Gastroesophageal sphincter (tissue), 4 donors: ENCODE measurements at regions not wholly inside any gene's neighbourhood (a gene's known extent, or its start where the extent isn't known, plus 50 kb on each side); places are given as distances from the start of the nearest gene placed in this dataset.
"Not testable (repeated sequence)": the region's sequence is repeated elsewhere in the genome, so short reads cannot be mapped to it uniquely, and the experiment has no call there.

Experiments used
- ATAC-seq: fragments of 150-250 bp; one replicate; pipeline ENCODE4 v1.9.1; 2016; ENCODE audit warnings: mild to moderate bottlenecking, moderate library complexity
- H3K27ac ChIP-seq, 4 donors: fragments of 200-600 bp; sonication (generic) in 3 of 4; 1 replicate in 3 of 4; 2 replicates in 1 of 4; pipeline ENCODE4 v1.5.1; 2016 to 2019
- H3K27me3 ChIP-seq: fragments of 200-600 bp; sonication (generic); one replicate; pipeline ENCODE4 v1.5.1; 2019
- H3K36me3 ChIP-seq, 2 donors: fragments of 200-600 bp; sonication (generic); one replicate each; pipeline ENCODE4 v1.5.1; 2019; ENCODE audit warnings: control low read depth in 1 of 2
- H3K4me1 ChIP-seq, 3 donors: fragments of 200-600 bp; sonication (generic); 1 replicate in 2 of 3; 2 replicates in 1 of 3; pipeline ENCODE4 v1.5.1; 2016 to 2019; ENCODE audit warnings: control low read depth in 2 of 3
- H3K4me3 ChIP-seq, 2 donors: fragments of 200-600 bp; sonication (generic); one replicate each; pipeline ENCODE4 v1.5.1; 2019; ENCODE audit warnings: mild to moderate bottlenecking in 1 of 2, moderate library complexity in 1 of 2
- H3K9me3 ChIP-seq, 3 donors: fragments of 200-600 bp; sonication (generic); one replicate each; pipeline ENCODE4 v1.5.1; 2017 to 2019; ENCODE audit warnings: control low read depth in 2 of 3
- CTCF ChIP-seq, 4 experiments: fragments of 200-600 bp in 2 of 4; fragments of 450-650 bp in 2 of 4; sonication (generic) in 1 of 4; IDR thresholded peaks; one replicate each; pipeline ENCODE4 v1.5.1; 2017 to 2019; ENCODE audit warnings: antibody characterized with exemption in 4 of 4, mild to moderate bottlenecking in 2 of 4, moderate library complexity in 2 of 4
- EP300 ChIP-seq: sonication (generic); formaldehyde crosslinking; IDR thresholded peaks from one replicate; pipeline ENCODE4 v1.6.1; 2017; ENCODE audit warnings: antibody characterized with exemption, mild to moderate bottlenecking
- POLR2A ChIP-seq, 2 donors: fragments of 450-650 bp; IDR thresholded peaks; one replicate each; pipeline ENCODE4 v1.6.1; 2017; ENCODE audit warnings: antibody characterized with exemption in 2 of 2, mild to moderate bottlenecking in 2 of 2, moderate library complexity in 1 of 2
- POLR2AphosphoS5 ChIP-seq: sonication (generic); formaldehyde crosslinking; IDR thresholded peaks from one replicate; pipeline ENCODE4 v1.6.1; 2017; ENCODE audit warnings: antibody characterized with exemption
- WGBS, 2 donors: methylation state at CpG; one replicate each; pipeline ENCODE4 v1.1.5; 2018; ENCODE audit warnings: low coverage in 1 of 2; 5-methylcytosine and 5-hydroxymethylcytosine counted together

GRCh38 chr6:99821164-99821563 lies 172.9 kb downstream of the MCHR2 start:
- TF ChIP-seq CTCF (IDR thresholded peaks at IDR 0.05) (no peak), EP300 (no peak), POLR2AphosphoS5 (no peak), POLR2A (IDR thresholded peaks at IDR 0.05) (no peak)
- 66 to 79% methylated on average over 4 to 5 of the region's 6 CpGs for WGBS, 2 donors
- Histone ChIP-seq H3K27ac (no peak overlapping the region), H3K36me3 (no peaks in the 10 kb centered on the region), H3K4me3 (no peak overlapping the region), H3K27me3 (peaks cover 28% of the 10 kb centered on the region), H3K4me1 (no peaks in the 10 kb centered on the region), H3K9me3 (no peaks in the 10 kb centered on the region)
- ATAC-seq: no peak

GRCh38 chr6:99822741-99823512 lies 171.1 kb downstream of the MCHR2 start:
- no peak for TF ChIP-seq CTCF (IDR thresholded peaks at IDR 0.05)
- no peak for TF ChIP-seq EP300
- TF ChIP-seq POLR2A (IDR thresholded peaks at IDR 0.05): no peak
- no peak for TF ChIP-seq POLR2AphosphoS5
- no peaks in the 10 kb centered on the region for H3K4me1 ChIP-seq
- H3K9me3 ChIP-seq: no peaks in the 10 kb centered on the region
- no peak for ATAC-seq
- H3K27me3 ChIP-seq: peaks cover 28% of the 10 kb centered on the region
- WGBS, 2 donors: 27 to 28% methylated on average over 5 of the region's 5 CpGs
- H3K36me3 ChIP-seq: no peaks in the 10 kb centered on the region
- H3K4me3 ChIP-seq: no peak overlapping the region
- no peak overlapping the region for H3K27ac ChIP-seq

- not testable (repeated sequence) for ATAC-seq, H3K27ac ChIP-seq, H3K4me1 ChIP-seq, H3K9me3 ChIP-seq, H3K4me3 ChIP-seq, H3K36me3 ChIP-seq
- WGBS, 2 donors: 14 to 21% methylated on average over 4 to 8 of the region's 34 CpGs
- peaks cover 28% of the 10 kb centered on the region for H3K27me3 ChIP-seq
These were observed 170.3 kb downstream of the MCHR2 start for GRCh38 chr6:99823513-99824235.

GRCh38 chr6:99833034-99833433 lies 161.0 kb downstream of the MCHR2 start:
- 57 to 74% methylated on average over 1 to 3 of the region's 3 CpGs for WGBS, 2 donors
- no peak overlapping the region for H3K27ac ChIP-seq
- H3K36me3 ChIP-seq: no peaks in the 10 kb centered on the region
- H3K4me1 ChIP-seq: no peaks in the 10 kb centered on the region
- H3K27me3 ChIP-seq: no peaks in the 10 kb centered on the region
- no peak overlapping the region for H3K4me3 ChIP-seq
- TF ChIP-seq EP300 (no peak), POLR2A (IDR thresholded peaks at IDR 0.05) (no peak), POLR2AphosphoS5 (no peak), CTCF (IDR thresholded peaks at IDR 0.05) (no peak)
- H3K9me3 ChIP-seq: no peaks in the 10 kb centered on the region
- ATAC-seq: no peak

GRCh38 chr6:99836471-99836870 lies 157.6 kb downstream of the MCHR2 start:
- Histone ChIP-seq H3K27me3 (no peaks in the 10 kb centered on the region), H3K9me3 (no peaks in the 10 kb centered on the region)

More at GRCh38 chr6:99836471-99836870, 157.6 kb downstream of the MCHR2 start:
- Histone ChIP-seq H3K4me3 (no peak overlapping the region), H3K27ac (no peak overlapping the region), H3K4me1 (no peaks in the 10 kb centered on the region), H3K36me3 (no peaks in the 10 kb centered on the region)
- 83 to 100% methylated on average over 1 to 3 of the region's 3 CpGs for WGBS, 2 donors
- no peak for ATAC-seq
- TF ChIP-seq POLR2A (IDR thresholded peaks at IDR 0.05): no peak
- TF ChIP-seq POLR2AphosphoS5: no peak
- no peak for TF ChIP-seq EP300
- no peak for TF ChIP-seq CTCF (IDR thresholded peaks at IDR 0.05)
